ENCODE measurements at regions not wholly inside any gene's neighbourhood (a gene's known extent, or its start where the extent isn't known, plus 50 kb on each side); places are given as distances from the start of the nearest gene placed in this dataset.

DNA sequence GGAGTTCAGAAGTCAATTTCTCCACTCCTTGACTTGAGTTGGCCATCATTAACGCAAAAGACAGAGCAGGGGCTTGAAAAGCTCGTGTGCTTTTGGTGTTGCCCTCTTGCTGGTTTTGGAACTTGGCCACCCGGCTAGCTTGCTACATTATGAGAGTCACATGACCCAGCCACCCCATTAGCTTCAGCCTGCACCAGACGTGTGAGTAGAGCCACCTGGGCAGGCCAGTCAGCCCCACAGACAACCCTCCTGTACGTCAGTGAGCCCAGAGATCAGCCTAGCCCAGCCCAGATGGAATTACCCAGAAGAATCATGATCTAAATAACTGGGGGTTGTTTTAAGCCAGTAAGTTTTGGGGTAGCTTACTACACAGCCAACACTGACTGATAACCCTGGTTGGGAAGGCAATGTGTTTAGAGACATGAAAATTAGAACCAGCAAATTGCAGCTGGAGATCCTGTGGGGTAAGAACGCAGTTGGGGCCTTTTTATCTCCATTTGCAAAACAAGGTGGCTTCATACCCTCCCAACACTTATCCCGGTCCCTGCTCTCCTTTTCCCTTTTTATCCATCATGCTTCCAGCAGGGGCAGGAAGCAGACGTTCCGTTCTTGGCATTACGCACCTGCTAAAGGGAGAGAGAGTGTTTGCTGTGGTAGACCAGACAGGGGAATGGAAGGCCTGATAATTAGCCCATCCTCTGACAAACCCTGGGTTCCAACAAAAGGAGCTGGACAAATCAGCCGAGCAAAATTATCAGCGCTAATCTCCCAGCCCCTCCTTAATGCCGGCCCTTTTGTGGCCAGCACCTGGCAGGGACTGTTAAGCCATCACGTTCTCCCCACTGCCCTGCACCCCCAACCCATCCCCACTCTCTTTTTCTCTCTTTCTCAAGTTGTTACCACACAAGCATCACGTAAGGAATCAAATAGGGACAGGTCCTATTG, 548.7 kb upstream of the CADM1 start:
- 55% methylated on average over 15 of the region's 15 CpGs for WGBS
- no peaks in the 10 kb centered on the region for H3K36me3 ChIP-seq (ENCODE audit: control insufficient read depth in 4 of 4, insufficient read depth in 3 of 4, low read depth in 1 of 4, low read length in 3 of 4)
- no peak overlapping the region for H3K27ac ChIP-seq (ENCODE audit: low read depth in 1 of 2, low read length in 2 of 2)
- no peak for TF ChIP-seq NR2F2 (IDR thresholded peaks at IDR 0.05)
- no peak for TF ChIP-seq REST (IDR thresholded peaks at IDR 0.05)
- TF ChIP-seq RXRA (IDR thresholded peaks at IDR 0.05) = no peak
- no peak for TF ChIP-seq FOXA1 (IDR thresholded peaks at IDR 0.05)
- TF ChIP-seq CTCF (IDR thresholded peaks at IDR 0.05; ENCODE audit: low read depth, low read length, missing input control) = no peak
- no peak for TF ChIP-seq HNF4A (conservative IDR thresholded peaks at IDR 0.05)
- no peak for TF ChIP-seq FOXA2 (IDR thresholded peaks at IDR 0.05)
- no peak for TF ChIP-seq JUND (IDR thresholded peaks at IDR 0.05)
- no peak for TF ChIP-seq EGR1 (IDR thresholded peaks at IDR 0.05; ENCODE audit: low read depth in 2 of 2)
- H3K4me1 ChIP-seq (ENCODE audit: control insufficient read depth in 4 of 4, insufficient read depth in 4 of 4, low read length in 3 of 4) = no peaks in the 10 kb centered on the region
- H3K27me3 ChIP-seq (ENCODE audit: control insufficient read depth in 4 of 4, insufficient read depth in 4 of 4, low read length in 3 of 4) = no peaks in the 10 kb centered on the region
- no peak overlapping the region for H3K4me3 ChIP-seq (ENCODE audit: low read depth in 1 of 3, low read length in 3 of 3)
- no peaks in the 10 kb centered on the region for H3K9me3 ChIP-seq (ENCODE audit: control insufficient read depth in 4 of 4, low read length in 3 of 4)
- no peak for DNase-seq (ENCODE audit: low spot score)
- no peak overlapping the region for H3K9ac ChIP-seq (ENCODE audit: low read depth in 1 of 2, low read length in 2 of 2)

GRCh38 chr11:116051494-116051893, 547.3 kb upstream of the CADM1 start:
- Histone ChIP-seq H3K9ac (ENCODE audit: low read depth in 1 of 2, low read length in 2 of 2) (no peak overlapping the region), H3K36me3 (ENCODE audit: control insufficient read depth in 4 of 4, insufficient read depth in 3 of 4, low read depth in 1 of 4, low read length in 3 of 4) (no peaks in the 10 kb centered on the region), H3K4me1 (ENCODE audit: control insufficient read depth in 4 of 4, insufficient read depth in 4 of 4, low read length in 3 of 4) (no peaks in the 10 kb centered on the region), H3K27ac (ENCODE audit: low read depth in 1 of 2, low read length in 2 of 2) (no peak overlapping the region), H3K9me3 (ENCODE audit: control insufficient read depth in 4 of 4, low read length in 3 of 4) (no peaks in the 10 kb centered on the region), H3K27me3 (ENCODE audit: control insufficient read depth in 4 of 4, insufficient read depth in 4 of 4, low read length in 3 of 4) (no peaks in the 10 kb centered on the region), H3K4me3 (ENCODE audit: low read depth in 1 of 3, low read length in 3 of 3) (no peak overlapping the region)
- WGBS = 87% methylated on average over 7 of the region's 7 CpGs
- no peak for DNase-seq (ENCODE audit: low spot score)
- TF ChIP-seq RXRA (IDR thresholded peaks at IDR 0.05) = no peak
- no peak for TF ChIP-seq SP1 (IDR thresholded peaks at IDR 0.05)
- TF ChIP-seq EGR1 (IDR thresholded peaks at IDR 0.05; ENCODE audit: low read depth in 2 of 2) = no peak
- TF ChIP-seq TAF1 (conservative IDR thresholded peaks at IDR 0.05) = no peak
- no peak for TF ChIP-seq RAD21 (IDR thresholded peaks at IDR 0.05)
- no peak for TF ChIP-seq HNF4A (conservative IDR thresholded peaks at IDR 0.05)
- TF ChIP-seq CTCF (IDR thresholded peaks at IDR 0.05; ENCODE audit: low read depth, low read length, missing input control) = no peak
- TF ChIP-seq REST (IDR thresholded peaks at IDR 0.05) = no peak
- TF ChIP-seq FOXA2 (IDR thresholded peaks at IDR 0.05) = no peak
